SHP77 (cell line): ENCODE measurements at regions not wholly inside any gene's neighbourhood (a gene's known extent, or its start where the extent isn't known, plus 50 kb on each side); places are given as distances from the start of the nearest gene placed in this dataset.
A peak's percentile ranks its signal among the peaks of the same experiment; 100 is the strongest.

Experiments
- DNase-seq, 2 experiments: peaks; one replicate each; lab custom pipeline; 2025; lab: John Stamatoyannopoulos, UW

DNA sequence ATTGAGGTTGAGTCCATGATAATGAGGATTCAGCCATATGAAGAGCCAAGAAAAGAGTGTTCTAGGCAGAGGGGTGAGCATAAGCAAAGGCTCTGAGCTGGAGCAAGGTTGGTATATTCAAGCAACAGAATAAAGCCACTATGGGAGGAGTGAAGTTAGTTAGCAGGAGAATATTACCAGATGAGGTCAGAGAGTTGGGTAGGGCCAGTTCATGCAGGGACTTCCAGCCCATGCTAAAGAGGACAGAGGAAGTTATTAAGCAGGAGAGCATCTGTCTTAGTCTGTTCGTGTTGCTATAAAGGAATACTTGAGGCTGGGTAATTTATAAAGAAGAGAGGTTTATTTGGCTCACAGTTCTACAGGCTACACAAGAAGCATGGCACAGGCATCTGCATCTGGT is 57.1 kb upstream of the ATG10 start:
- DNase-seq = no peak

DNA sequence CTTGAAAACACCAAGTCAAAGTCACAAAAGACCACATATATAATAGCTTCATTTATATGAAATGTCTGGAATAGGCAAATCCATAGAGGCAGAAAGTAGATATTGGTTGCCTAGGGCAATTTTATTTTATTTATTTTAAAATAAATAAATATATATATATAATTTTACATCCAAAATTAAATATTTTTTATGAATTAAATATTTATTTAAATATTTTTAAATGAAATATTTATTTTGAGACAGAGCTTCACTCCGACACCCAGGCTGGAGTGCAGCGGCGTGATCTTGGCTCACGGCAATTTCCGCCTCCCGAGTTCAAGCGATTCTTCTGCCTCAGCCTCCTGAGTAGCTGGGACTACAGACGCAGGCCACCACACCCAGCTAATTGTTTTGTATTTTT is 58.9 kb upstream of the ATG10 start:
- DNase-seq = no peak

DNA sequence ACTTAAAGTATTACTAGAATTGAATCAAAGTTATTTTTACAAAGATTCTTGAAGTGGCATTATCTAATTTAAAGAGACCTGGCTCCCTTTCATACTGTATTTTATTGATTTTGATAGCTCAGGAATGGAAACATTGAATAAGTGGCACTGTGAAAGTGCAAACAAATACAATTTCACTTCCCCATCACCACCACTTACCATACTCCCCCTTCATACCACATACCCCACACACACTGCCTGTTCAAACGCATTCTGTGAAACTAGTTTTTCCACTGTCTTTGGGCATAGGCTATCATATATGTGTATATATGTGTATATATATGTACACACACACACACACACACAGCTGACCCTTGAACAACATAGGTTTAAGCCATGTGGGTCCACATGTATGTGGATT is 62.1 kb upstream of the ATG10 start:
- DNase-seq = no peak

DNA sequence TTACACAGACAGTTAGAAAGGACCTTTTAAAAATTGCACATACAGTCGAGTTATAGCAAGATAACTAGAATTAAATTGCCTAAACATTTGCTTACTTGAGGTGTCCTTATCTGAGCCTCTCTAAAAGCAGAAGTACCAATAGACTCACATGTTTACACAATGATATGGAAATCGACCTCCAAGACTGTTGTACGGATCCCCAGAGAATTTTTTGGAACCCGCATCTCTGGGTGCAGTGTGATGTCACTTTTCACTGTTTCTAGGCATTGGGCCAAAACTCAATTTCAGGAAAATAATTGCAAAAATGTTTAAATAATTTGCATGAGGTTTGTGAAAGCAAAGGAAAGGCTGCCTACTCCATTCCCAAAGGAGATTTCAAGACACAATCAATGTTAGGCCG is 63.1 kb upstream of the ATG10 start:
- no peak for DNase-seq

DNA sequence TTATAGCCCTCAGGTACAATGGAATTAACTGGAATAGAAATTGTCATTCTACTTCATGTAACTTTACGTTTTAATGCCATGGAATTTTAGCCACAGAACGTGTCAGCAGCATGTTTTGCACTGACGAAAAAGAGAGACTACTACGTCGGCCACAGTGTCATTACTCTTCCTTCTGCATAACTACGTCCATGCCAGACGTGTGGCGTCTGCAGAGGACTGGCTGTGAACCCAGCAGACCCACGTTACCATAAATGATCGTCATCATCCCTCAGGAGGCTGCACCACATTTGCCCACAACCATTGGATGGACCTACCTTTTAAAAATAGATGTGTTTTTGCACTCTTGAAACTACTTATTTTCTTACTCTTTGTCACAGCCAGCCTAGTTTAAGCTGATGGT is 63.8 kb upstream of the ATG10 start:
- no peak for DNase-seq

DNA sequence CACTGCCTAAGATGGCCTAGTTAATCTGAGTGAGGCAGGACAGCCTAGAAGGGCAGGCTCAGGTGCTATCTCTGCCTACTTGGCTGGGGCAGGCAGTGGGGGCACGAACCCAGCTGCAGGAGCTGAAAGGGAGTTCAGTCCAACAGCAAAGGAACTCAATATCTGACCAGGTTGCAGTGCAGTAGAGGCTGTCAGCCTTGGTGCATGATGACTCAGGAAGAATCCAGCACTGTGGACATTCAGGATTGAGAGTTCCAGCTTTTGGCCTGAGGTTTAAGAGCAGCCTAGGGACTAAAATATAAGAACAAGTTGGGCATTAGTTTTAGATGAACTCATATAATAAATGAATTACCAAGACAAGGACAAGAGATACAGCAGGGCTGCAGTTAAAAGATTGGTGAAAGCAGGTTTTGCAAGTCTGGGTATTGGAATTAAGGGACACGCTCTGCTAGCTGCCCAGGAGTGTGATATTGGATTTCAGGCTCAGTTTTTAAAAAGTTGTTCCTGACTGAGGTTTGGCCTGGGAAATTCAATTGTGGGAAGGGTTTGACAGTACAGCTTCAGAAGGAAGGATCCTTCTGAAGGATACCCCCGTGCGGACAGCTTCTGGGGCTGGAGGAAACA is 64.7 kb upstream of the ATG10 start:
- no peak for DNase-seq

DNA sequence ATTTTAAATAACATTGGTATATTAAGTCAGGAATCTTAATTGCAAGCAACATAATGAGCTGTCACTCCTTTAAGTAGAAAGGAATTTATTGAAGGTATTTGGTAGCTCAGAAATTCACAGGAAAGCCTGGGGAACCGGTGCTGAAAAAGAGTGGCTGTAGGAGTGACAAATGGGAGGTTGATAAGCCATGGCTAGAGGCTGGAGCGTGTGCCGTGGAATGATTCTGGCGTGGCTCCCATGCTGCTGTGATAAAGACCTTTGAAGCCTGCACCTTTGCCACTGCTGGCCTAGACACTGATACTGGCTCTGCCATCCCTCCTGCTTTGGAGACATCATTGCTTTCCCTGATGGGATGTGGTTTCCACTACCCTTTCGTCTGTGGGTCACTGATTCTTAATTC is 65.7 kb upstream of the ATG10 start:
- DNase-seq = no peak

DNA sequence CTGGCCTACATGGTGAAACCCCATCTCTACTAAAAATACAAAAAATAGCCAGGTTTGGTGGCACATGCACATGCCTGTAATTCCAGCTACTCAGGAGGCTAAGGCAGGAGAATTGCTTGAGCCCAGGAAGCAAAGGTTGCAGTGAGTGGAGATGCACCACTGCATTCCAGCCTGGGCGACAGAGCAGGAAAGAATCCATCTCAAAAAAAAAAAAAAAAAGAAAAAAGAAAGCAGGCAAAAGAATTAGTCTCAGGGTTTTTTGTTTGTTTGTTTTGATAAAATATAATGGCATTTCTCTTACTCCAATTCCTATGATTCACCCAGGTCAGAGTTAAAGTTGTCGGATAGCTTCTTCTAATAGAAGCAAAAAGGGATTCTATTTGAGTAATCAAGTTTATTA is 67.0 kb upstream of the ATG10 start:
- DNase-seq = no peak

DNA sequence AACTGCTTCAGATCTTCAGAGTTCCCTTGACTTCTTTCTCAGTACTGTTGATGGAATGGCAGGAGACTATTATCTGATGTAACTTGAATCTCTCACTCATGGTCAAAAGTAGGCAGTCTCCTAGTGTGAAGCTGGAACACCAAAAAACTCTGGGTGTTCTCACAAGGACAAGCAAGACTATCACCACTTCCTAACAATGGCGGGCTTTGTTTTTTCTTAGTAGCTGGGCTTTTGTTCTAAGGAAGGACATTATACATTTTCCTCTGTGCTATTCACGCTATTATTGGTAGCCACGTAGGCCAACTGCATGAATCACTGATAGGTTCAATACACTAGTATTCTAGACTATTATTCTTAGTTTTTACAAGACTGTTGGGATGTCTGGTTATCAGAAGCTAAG is 67.7 kb upstream of the ATG10 start:
- no peak for DNase-seq

DNA sequence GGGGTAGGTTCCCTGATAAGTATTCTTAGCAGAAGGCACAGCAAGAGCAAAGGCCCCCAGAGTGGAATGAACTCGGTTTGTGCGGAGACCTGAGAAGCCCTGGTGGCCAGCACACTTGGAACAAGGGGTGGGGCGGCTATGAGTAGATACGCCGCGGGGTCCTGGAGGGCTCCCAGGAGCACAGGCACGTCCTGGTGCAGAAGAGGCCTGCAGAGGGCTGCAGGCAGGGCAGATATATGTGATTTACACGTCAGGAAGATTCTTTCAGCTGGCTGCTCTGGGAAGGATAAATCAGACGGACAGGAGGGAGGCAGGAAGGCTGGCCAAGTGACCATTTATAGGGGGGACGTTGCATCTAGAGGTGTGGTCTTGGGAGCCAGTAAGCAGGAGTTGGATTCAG is 70.2 kb upstream of the ATG10 start:
- DNase-seq = no peak

DNA sequence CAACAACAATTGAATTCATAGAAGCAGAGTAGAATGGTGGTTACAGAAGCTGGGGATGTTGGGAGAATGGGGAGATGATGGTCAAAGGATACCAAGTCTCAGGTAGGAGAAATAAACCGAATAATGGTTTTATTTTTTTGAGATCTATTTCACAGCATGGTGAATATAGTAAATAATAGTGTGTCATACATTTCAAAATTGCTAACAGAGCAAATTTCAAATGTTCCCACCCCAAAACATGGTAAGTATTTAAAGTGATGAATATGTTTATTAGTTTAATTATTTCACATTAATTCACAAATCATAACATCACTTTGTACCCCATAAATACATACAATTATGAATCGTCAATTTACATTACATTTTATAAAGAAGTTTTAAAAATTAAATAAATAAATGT is 72.7 kb upstream of the ATG10 start:
- no peak for DNase-seq

DNA sequence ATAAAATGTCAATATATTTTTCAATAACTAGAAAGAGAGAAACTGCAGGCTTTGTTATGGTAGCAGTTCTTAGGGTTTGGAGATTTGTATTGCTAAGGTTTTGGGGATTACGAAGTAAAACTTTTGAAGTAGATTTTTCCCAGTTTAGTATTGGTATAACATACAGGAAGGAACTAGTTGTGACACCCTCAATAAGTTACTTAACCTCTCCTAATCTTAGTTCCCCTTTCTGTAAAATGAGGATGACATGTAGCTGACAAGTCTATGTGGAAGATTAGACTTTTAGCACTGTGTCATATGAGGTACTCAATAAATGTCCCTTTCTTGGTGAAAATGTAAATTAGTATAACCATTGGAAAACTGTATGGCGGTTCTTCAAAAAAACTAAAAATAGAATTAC is 73.4 kb upstream of the ATG10 start:
- no peak for DNase-seq

DNA sequence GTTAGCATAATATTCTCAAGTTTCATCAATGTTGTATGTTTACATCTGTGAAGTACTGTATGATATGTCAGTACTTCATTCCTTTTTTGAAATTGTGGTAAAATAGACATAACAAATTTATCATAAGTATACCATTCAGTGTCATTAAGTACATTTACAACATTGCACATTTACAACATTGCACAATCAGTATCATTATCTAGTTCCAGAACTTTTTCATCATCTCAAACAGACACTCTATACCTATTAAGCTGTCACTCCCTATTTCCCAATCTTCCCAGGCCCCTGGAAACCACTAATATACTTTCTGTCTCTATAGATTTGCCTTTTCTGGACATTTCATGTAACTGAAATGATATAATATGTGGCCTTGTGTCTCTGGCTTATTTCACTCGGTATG is 75.1 kb upstream of the ATG10 start:
- DNase-seq = no peak

DNA sequence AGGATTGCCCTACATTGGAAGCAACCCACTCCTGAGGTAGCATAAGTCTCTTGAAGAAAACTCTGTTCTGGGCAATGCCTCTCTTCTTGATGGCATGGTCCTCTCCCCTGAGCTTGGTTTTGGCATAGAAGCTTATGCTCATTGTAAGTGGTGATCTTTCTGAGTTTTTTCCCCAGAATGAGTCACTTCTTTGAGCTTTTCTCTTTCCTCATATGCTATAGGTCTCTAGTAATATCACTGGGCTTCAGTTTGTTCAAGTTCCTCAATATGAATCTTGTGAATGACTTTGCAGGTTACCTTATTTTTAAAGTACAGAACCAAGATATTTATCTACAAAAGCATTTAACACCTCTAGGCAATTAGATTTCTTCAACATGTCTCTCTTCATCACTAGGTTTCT is 76.5 kb upstream of the ATG10 start:
- DNase-seq = no peak

DNA sequence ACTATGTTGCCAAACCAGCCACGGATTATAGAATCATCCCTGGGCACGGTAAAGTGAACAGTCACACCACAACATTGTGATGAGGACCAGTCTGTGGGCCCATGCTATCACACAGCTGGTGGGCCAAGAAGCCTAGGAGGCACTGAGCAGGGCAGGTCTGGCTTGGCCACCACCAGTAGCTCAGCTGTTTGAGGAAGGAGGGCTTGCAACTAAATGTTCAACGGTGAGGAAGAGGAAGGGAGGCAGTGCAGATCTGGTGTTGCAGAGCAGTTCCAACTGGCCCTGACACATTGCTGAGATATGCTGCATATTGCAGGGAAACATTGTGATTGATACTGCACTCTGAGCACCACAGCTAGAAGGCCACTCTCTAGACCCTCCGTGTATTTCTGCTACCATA is 77.9 kb upstream of the ATG10 start:
- no peak for DNase-seq

DNA sequence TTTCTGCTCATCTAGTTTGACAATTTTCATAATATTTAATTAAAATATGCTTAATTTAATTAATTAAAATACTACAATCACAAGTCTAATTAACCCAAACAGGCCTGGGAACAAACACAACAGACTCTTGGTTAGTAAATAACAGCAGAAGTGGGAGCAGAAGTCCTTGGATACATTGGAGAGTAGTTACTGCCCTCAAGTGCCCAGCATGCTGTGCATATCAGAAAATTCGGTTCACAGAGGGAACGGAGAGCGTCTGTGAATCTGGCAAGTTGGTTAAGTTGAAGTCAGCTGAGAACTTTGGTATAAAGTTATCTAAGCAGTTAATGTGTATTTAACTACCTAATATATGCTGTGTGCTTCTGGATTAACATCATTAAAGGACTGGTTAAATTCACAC is 87.0 kb upstream of the ATG10 start:
- DNase-seq = no peak

DNA sequence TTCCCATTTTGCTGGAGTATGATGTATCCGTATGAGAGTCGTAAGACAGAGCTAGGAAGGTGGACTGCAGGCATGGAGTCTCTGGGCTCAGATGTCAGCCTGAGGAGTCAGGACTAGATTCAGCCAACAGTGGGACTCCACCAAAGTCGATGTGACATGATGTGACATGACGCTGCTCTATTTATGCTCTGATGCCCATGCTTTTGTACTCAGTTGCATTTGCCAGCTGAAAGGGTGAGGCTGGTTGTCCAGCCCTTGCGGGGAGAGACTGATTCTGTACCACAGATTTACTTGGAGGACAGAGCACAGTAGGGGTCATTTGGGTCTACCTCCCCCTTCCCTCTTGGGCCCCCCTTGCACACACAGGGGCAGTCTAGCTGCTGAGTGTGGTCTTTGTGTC is 88.5 kb upstream of the ATG10 start:
- DNase-seq = no peak

DNA sequence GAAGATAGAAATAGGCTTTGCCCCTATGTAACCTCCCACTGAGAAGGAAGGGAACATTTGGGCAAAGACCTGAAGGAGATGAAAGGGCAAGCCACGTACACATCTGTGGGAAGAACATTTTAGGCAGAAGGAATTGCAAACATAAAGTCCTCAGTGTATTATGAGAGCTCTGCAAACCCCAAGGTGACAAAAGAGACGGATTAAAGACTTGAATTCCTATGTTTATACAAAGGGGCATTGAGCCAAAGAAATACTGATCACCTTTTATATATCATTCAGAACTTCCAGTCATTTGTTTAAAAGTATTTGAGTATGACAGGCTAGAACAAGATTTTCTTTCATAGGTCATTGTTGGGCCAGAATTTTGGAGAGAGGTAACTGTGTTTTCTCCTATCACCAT is 90.2 kb upstream of the ATG10 start:
- no peak for DNase-seq

DNA sequence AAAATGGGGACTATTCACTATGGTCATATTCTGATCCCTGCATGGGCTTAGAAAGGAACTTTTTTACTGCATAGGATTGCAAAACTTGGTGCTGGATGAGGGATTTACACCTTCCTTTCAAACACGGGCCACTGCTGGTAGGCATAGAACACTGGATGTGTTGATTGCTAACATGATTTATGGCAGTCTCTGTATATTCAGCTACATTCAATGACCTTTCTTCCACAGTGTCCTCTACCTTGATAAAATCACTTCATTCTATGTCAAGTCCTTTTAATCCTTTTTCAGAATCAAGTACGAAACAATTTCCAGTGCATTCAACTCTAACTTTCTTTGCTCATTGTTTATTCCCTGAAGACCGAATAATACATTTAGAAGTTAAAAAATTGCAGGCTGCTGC is 91.9 kb upstream of the ATG10 start:
- peak; percentile 6 to 12 for DNase-seq

DNA sequence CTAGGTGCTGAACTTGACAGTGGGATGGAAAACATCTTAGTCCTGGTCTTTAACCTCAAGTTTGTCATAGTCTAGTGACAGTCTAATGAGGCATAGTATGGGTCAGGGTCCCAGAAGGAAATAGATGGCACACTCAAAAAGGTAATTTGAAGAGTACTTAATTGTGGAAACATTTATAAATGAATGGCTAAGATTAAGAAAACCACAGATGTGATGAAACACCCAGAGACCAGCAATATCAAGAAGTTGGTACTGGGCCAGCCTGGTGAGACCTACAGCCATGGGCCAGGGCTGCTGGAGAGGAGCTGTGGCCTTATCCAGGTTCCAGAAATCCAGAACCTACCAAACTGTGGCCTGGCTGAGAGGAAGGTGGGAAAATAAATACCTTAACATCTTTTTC is 93.5 kb upstream of the ATG10 start:
- DNase-seq = no peak

DNA sequence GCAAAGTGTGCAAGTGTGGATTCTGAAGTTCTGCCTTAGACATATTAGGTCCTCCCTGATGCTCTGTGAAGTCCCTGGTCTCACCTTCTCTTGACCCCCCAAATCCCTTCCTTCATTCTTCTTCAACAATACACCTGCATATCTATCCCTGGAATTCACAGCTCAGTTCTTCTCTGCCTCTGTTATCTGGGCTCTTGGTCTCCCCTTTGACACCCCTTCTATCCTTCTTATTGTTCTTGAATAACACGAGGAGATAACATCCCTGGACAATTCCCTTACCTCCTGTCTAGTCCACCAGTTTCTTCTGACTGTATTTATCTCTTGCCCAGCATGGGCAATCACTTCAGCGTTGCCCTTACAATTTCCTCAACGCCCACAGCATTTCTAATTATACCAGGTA is 104.8 kb upstream of the ATG10 start:
- no peak for DNase-seq

DNA sequence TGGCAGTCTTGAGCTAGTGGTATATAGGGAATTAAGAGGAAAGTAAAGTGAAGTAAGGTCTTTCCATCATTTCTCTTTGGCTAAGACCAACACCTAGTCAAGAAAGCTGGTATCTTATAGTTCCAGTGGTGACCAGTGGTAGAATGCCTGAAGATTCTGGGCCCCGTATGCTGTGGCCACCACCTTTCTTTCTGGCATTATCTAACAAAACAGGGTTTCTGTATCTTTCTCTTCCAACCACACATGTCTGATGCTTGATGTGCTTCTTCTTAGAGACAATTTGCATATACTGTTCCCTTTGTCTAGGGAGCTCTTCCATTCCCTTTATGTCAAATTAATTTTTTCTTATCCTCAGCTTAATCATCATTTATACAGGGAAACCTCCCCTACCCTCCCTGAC is 109.9 kb upstream of the SSBP2 start:
- DNase-seq = no peak

DNA sequence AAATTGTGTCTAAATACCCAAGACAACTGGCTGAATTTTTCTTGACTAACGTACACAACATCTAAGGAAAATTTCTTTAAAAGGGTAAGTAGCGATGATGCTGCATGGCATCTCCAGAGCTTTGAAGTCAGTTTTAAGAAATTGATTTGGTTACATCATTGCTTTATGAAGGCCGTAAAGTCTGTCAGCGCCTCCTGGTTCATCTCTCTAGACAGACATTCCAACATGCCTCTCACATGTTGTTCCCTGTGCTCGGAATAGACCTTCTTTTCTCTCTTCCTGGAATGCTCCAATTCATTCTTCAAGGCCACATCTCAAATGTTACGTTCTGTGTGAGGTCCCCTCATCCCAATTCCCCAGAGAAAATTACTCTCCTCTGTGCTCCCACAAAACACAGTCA is 108.7 kb upstream of the SSBP2 start:
- DNase-seq = no peak

DNA sequence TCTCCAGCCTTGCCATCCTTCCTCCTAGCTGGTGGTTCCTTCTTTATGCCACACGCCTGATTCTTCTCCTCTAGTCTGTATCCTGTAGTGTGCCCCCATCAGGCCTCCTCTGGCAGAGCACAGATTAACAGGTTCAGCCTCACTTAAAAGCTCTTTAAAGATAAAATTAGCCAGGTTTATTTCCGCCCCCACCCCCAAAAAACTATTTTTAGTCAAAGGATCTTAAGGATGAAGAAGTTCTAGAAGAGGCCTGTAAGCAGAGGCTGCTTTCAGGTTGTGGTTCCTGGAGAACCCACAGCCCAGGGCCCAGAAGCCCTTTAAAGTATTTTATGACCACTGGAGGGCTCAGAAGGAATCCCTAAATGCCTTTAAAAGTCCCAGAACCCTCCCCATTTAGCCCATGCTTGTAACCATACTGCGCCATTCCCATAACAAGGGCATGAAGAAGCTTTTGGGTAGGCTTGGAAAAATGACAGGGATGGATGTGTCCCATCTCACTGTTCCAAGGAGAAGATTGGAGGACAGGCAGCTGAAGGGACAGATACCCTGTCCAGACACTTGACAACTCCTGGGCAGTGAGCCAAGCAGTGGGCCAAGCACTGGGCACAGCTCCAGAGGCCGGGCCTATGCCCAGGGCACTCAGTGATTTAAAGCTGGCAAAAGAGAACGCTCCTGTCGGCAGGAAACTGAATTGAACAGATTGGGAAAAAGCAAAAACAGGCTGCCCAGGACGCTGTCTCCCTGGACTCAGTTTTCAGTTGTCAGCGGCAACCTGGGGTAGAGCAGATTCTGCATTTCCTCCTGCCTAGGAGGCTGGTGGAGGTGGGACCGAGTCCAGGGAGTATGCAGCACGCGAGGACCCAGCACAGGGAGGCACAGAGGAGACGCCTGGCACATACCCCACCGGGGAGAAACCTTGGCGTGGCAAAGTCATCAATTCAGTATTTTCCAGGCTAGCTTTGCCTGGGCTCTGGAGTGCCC is 106.3 kb upstream of the SSBP2 start:
- peak; percentile 84 to 94 for DNase-seq
